ENCODE measurements at regions not wholly inside any gene's neighbourhood (a gene's known extent, or its start where the extent isn't known, plus 50 kb on each side); places are given as distances from the start of the nearest gene placed in this dataset.

DNA sequence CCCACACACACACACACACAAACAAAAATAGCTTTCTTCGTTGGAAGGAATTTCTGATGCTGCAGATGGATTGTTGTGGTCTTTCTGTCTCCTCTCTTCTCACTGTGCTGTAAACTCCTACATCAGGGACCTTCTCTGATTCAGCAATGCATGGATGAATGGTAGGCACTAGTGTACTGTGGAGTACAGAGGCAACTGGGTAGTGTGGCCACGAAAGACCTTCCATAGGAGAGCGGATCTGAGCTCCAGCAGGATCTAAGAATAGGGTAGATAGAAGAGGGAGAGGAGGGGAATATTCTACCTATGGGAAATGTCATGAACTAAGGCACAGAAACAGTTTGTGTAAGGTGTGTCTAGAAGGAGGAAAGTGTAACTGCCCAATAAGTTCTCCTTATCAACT is 266.8 kb downstream of the MYCN start:
- TF ChIP-seq ZFP30 (CRISPR knock-in tag; IDR thresholded peaks at IDR 0.05) = no peak
- TF ChIP-seq PATZ1 (CRISPR knock-in tag; IDR thresholded peaks at IDR 0.05; ENCODE audit: borderline replicate concordance) = no peak
- TF ChIP-seq, protein P1, sequence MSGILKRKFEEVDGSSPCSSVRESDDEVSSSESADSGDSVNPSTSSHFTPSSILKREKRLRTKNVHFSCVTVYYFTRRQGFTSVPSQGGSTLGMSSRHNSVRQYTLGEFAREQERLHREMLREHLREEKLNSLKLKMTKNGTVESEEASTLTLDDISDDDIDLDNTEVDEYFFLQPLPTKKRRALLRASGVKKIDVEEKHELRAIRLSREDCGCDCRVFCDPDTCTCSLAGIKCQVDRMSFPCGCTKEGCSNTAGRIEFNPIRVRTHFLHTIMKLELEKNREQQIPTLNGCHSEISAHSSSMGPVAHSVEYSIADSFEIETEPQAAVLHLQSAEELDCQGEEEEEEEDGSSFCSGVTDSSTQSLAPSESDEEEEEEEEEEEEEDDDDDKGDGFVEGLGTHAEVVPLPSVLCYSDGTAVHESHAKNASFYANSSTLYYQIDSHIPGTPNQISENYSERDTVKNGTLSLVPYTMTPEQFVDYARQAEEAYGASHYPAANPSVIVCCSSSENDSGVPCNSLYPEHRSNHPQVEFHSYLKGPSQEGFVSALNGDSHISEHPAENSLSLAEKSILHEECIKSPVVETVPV (CRISPR knock-in tag; IDR thresholded peaks at IDR 0.05) = no peak
- TF ChIP-seq, protein P2, sequence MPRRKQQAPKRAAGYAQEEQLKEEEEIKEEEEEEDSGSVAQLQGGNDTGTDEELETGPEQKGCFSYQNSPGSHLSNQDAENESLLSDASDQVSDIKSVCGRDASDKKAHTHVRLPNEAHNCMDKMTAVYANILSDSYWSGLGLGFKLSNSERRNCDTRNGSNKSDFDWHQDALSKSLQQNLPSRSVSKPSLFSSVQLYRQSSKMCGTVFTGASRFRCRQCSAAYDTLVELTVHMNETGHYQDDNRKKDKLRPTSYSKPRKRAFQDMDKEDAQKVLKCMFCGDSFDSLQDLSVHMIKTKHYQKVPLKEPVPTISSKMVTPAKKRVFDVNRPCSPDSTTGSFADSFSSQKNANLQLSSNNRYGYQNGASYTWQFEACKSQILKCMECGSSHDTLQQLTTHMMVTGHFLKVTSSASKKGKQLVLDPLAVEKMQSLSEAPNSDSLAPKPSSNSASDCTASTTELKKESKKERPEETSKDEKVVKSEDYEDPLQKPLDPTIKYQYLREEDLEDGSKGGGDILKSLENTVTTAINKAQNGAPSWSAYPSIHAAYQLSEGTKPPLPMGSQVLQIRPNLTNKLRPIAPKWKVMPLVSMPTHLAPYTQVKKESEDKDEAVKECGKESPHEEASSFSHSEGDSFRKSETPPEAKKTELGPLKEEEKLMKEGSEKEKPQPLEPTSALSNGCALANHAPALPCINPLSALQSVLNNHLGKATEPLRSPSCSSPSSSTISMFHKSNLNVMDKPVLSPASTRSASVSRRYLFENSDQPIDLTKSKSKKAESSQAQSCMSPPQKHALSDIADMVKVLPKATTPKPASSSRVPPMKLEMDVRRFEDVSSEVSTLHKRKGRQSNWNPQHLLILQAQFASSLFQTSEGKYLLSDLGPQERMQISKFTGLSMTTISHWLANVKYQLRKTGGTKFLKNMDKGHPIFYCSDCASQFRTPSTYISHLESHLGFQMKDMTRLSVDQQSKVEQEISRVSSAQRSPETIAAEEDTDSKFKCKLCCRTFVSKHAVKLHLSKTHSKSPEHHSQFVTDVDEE (CRISPR knock-in tag; IDR thresholded peaks at IDR 0.05) = no peak
- no peak for TF ChIP-seq PPARA (CRISPR knock-in tag; IDR thresholded peaks at IDR 0.05; ENCODE audit: borderline replicate concordance)
- no peak for TF ChIP-seq BACH2 (CRISPR knock-in tag; IDR thresholded peaks at IDR 0.05; ENCODE audit: borderline replicate concordance)
- no peak for TF ChIP-seq GLIS3 (CRISPR knock-in tag; IDR thresholded peaks at IDR 0.05)
- no peak for ATAC-seq

DNA sequence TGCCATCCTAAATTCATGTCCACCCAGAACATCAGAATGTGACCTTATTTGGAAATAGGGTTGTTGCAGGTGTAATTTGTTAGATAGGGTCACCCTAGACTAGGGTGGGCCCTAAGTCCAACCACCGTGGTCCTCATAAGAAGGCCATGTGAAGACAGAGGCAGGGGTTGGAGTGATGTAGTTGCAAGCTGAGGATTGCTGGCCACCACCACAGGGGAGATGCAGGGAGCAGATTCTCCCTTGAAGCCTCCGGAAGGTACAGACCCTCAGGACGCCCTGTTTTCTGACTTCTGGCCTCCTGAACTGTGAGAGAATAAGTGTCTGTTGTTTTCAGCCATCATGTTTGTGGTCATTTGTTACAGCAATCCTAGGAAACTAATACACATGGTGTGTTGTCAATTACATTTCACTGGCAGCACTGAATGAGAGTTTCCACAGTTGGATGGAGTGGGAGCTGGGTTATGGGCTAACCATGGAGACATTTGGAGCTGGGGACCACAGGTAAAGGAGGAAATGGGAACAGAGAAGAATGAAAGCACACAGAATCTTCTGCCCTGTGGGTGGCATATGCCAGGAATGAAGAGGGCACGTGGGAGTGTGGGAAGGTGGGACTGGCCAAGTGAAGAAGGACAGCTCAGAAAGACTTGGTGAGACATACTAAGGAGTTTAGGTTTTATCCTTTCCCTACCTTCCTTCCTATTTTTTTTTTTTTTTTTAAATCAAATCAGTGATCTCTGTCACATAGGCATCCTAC is 266.0 kb downstream of the MYCN start:
- TF ChIP-seq ZFP3 (CRISPR knock-in tag; IDR thresholded peaks at IDR 0.05) (no peak), GLIS3 (CRISPR knock-in tag; IDR thresholded peaks at IDR 0.05) (no peak), ZNF70 (CRISPR knock-in tag; IDR thresholded peaks at IDR 0.05) (no peak), ZNF8 (CRISPR knock-in tag; IDR thresholded peaks at IDR 0.05) (no peak), PATZ1 (CRISPR knock-in tag; IDR thresholded peaks at IDR 0.05; ENCODE audit: borderline replicate concordance) (no peak), PPARA (CRISPR knock-in tag; IDR thresholded peaks at IDR 0.05; ENCODE audit: borderline replicate concordance) (no peak), ZNF565 (CRISPR knock-in tag; conservative IDR thresholded peaks at IDR 0.05; ENCODE audit: low read depth) (no peak), SNAI2 (CRISPR knock-in tag; IDR thresholded peaks at IDR 0.05) (no peak), OSR1 (CRISPR knock-in tag; IDR thresholded peaks at IDR 0.05) (no peak), TOX (CRISPR knock-in tag; IDR thresholded peaks at IDR 0.05; ENCODE audit: borderline replicate concordance) (no peak), CSDC2 (CRISPR knock-in tag; IDR thresholded peaks at IDR 0.05) (no peak), ESRRG (CRISPR knock-in tag; IDR thresholded peaks at IDR 0.05) (no peak), RARB (CRISPR knock-in tag; IDR thresholded peaks at IDR 0.05) (no peak)
- TF ChIP-seq, protein P3, sequence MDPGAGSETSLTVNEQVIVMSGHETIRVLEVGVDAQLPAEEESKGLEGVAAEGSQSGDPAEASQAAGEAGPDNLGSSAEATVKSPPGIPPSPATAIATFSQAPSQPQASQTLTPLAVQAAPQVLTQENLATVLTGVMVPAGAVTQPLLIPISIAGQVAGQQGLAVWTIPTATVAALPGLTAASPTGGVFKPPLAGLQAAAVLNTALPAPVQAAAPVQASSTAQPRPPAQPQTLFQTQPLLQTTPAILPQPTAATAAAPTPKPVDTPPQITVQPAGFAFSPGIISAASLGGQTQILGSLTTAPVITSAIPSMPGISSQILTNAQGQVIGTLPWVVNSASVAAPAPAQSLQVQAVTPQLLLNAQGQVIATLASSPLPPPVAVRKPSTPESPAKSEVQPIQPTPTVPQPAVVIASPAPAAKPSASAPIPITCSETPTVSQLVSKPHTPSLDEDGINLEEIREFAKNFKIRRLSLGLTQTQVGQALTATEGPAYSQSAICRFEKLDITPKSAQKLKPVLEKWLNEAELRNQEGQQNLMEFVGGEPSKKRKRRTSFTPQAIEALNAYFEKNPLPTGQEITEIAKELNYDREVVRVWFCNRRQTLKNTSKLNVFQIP (CRISPR knock-in tag; IDR thresholded peaks at IDR 0.05; ENCODE audit: borderline replicate concordance, low read depth) = no peak
- TF ChIP-seq, protein P1 (CRISPR knock-in tag; IDR thresholded peaks at IDR 0.05) = no peak
- TF ChIP-seq, protein P4, sequence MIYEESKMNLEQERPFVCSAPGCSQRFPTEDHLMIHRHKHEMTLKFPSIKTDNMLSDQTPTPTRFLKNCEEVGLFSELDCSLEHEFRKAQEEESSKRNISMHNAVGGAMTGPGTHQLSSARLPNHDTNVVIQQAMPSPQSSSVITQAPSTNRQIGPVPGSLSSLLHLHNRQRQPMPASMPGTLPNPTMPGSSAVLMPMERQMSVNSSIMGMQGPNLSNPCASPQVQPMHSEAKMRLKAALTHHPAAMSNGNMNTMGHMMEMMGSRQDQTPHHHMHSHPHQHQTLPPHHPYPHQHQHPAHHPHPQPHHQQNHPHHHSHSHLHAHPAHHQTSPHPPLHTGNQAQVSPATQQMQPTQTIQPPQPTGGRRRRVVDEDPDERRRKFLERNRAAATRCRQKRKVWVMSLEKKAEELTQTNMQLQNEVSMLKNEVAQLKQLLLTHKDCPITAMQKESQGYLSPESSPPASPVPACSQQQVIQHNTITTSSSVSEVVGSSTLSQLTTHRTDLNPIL (CRISPR knock-in tag; IDR thresholded peaks at IDR 0.05; ENCODE audit: low read depth) = no peak
- ATAC-seq = no peak
